IMR-90 (cell line): ENCODE measurements at regions not wholly inside any gene's neighbourhood (a gene's known extent, or its start where the extent isn't known, plus 50 kb on each side); places are given as distances from the start of the nearest gene placed in this dataset.

Experiments used
- ATAC-seq: fragments of 200-7000 bp; cut with Tn5 transposase; 2 replicates; pipeline ENCODE4 v1.9.1; 2020; ENCODE audit warnings: low read depth, mild to moderate bottlenecking, moderate library complexity
- BruUV-seq: library from RNA; stranded (reverse); fragments of 400-500 nt; replicated peaks from 2 replicates; lab custom pipeline; 2021; lab: Mats Ljungman, UMichigan
- CTCF ChIA-PET: fragments of 300-600 bp; formaldehyde crosslinking; extraction: SDS; loops from one replicate; lab custom pipeline; 2021; ENCODE audit warnings: antibody characterized with exemption; lab: Yijun Ruan, JAX
- POLR2A ChIA-PET: fragments of 300-600 bp; sonication (Branson Sonifier 250); formaldehyde crosslinking; loops from one replicate; lab custom pipeline; 2022; ENCODE audit warnings: antibody characterized with exemption; ENCODE audit not compliant: unreplicated experiment; lab: Charles Lee
- DNase-seq: peaks from one replicate; pipeline ENCODE4 v3.0.0; 2013
- H2AFZ ChIP-seq: replicated peaks from 2 replicates; pipeline ENCODE3; 2013; ENCODE audit warnings: low read length, mild to moderate bottlenecking; ENCODE audit not compliant: poor library complexity
- H2AK5ac ChIP-seq: 2 replicates; pipeline ENCODE4 v1.6.1; 2013; ENCODE audit warnings: low read depth, low read length, inconsistent platforms
- H2AK9ac ChIP-seq: replicated peaks from 2 replicates; pipeline ENCODE3; 2013; ENCODE audit warnings: mild to moderate bottlenecking, low read depth, low read length, moderate library complexity; ENCODE audit not compliant: poor library complexity
- H2BK120ac ChIP-seq: 2 replicates; pipeline ENCODE4 v1.6.1; 2013; ENCODE audit warnings: low read depth, low read length, inconsistent platforms
- H2BK15ac ChIP-seq: 3 replicates; pipeline ENCODE4 v1.6.1; 2013; ENCODE audit warnings: low read depth, low read length, inconsistent platforms
- H2BK20ac ChIP-seq: 2 replicates; pipeline ENCODE4 v1.6.1; 2013; ENCODE audit warnings: low read depth, mild to moderate bottlenecking, inconsistent platforms, low read length, moderate library complexity
- H2BK5ac ChIP-seq: 2 replicates; pipeline ENCODE4 v1.6.1; 2013; ENCODE audit warnings: mild to moderate bottlenecking, low read depth, low read length, inconsistent platforms; ENCODE audit not compliant: poor library complexity, severe bottlenecking
- H3K14ac ChIP-seq: replicated peaks from 2 replicates; pipeline ENCODE4 v1.6.1; 2013; ENCODE audit warnings: low read depth, low read length, inconsistent platforms
- H3K18ac ChIP-seq: 2 replicates; pipeline ENCODE4 v1.6.1; 2013; ENCODE audit warnings: low read depth, low read length, control low read depth
- H3K23ac ChIP-seq: 2 replicates; pipeline ENCODE4 v1.6.1; 2013; ENCODE audit warnings: low read depth, low read length, inconsistent platforms
- H3K27ac ChIP-seq: 2 replicates; pipeline ENCODE4 v1.5.1; 2013; ENCODE audit warnings: mild to moderate bottlenecking, control low read depth, low read length; ENCODE audit not compliant: insufficient read depth
- H3K27me3 ChIP-seq: 2 replicates; pipeline ENCODE4 v1.6.1; 2013; ENCODE audit warnings: low read length; ENCODE audit not compliant: control insufficient read depth, insufficient read depth
- H3K36me3 ChIP-seq: 2 replicates; pipeline ENCODE4 v1.6.1; 2013; ENCODE audit warnings: low read length, mixed read lengths; ENCODE audit not compliant: control insufficient read depth, insufficient read depth
- H3K4ac ChIP-seq: 2 replicates; pipeline ENCODE4 v1.6.1; 2013; ENCODE audit warnings: low read depth, low read length, inconsistent platforms
- H3K4me1 ChIP-seq: 2 replicates; pipeline ENCODE4 v1.6.1; 2013; ENCODE audit warnings: low read length, mixed read lengths; ENCODE audit not compliant: control insufficient read depth, insufficient read depth
- H3K4me2 ChIP-seq: 2 replicates; pipeline ENCODE4 v1.6.1; 2013; ENCODE audit warnings: low read depth, mild to moderate bottlenecking, control low read depth, low read length, moderate library complexity
- H3K4me3 ChIP-seq: 2 replicates; pipeline ENCODE4 v1.5.1; 2013; ENCODE audit warnings: low read depth, mild to moderate bottlenecking, control low read depth, low read length, moderate library complexity; ENCODE audit not compliant: insufficient read depth
- H3K56ac ChIP-seq: 2 replicates; pipeline ENCODE4 v1.6.1; 2013; ENCODE audit warnings: low read length, inconsistent platforms; ENCODE audit not compliant: insufficient read depth; ENCODE audit errors: extremely low read depth
- H3K79me1 ChIP-seq, 2 experiments: 2 replicates each; pipeline ENCODE4 v1.6.1; 2013; ENCODE audit warnings: low read length in 2 of 2, inconsistent platforms in 1 of 2, low read depth in 1 of 2
- H3K9ac ChIP-seq: 2 replicates; pipeline ENCODE4 v1.6.1; 2013; ENCODE audit warnings: low read depth, low read length, control low read depth
- H3K9me1 ChIP-seq: 2 replicates; pipeline ENCODE4 v1.6.1; 2013; ENCODE audit warnings: low read length, inconsistent platforms; ENCODE audit not compliant: insufficient read depth
- H3K9me3 ChIP-seq: 2 replicates; pipeline ENCODE4 v1.6.1; 2013; ENCODE audit warnings: low read length; ENCODE audit not compliant: control insufficient read depth, insufficient read depth
- H4K20me1 ChIP-seq: 2 replicates; pipeline ENCODE4 v1.6.1; 2013; ENCODE audit warnings: low read length, inconsistent platforms; ENCODE audit not compliant: insufficient read depth
- H4K5ac ChIP-seq: 2 replicates; pipeline ENCODE4 v1.6.1; 2013; ENCODE audit warnings: mild to moderate bottlenecking, low read depth, low read length, control low read depth
- H4K8ac ChIP-seq, 2 experiments: 2 replicates each; pipeline ENCODE4 v1.6.1; 2013; ENCODE audit warnings: low read depth in 2 of 2, low read length in 2 of 2, control low read depth in 1 of 2, inconsistent platforms in 1 of 2
- H4K91ac ChIP-seq: 2 replicates; pipeline ENCODE4 v1.6.1; 2013; ENCODE audit warnings: low read depth, low read length, inconsistent platforms; ENCODE audit not compliant: insufficient read depth
- BHLHE40 ChIP-seq: fragments of 150-350 bp; IDR thresholded peaks from 2 replicates; pipeline ENCODE4 v1.6.1; 2016; ENCODE audit warnings: mild to moderate bottlenecking, low read depth, low read length
- CEBPB ChIP-seq: IDR thresholded peaks from 2 replicates; pipeline ENCODE4 v1.6.1; 2012; ENCODE audit warnings: low read depth, low read length, improper control_type of control experiment
- FOS ChIP-seq: fragments of 150-350 bp; IDR thresholded peaks from 2 replicates; pipeline ENCODE4 v1.6.1; 2016; ENCODE audit warnings: low read depth, low read length
- MAFK ChIP-seq: IDR thresholded peaks from 2 replicates; pipeline ENCODE4 v1.6.1; 2012; ENCODE audit warnings: low read depth, low read length, improper control_type of control experiment
- MAZ ChIP-seq: IDR thresholded peaks from 2 replicates; pipeline ENCODE4 v1.6.1; 2012; ENCODE audit warnings: low read depth, mild to moderate bottlenecking, low read length, improper control_type of control experiment, moderate library complexity, borderline replicate concordance
- MXI1 ChIP-seq: IDR thresholded peaks from 2 replicates; pipeline ENCODE4 v1.6.1; 2012; ENCODE audit warnings: low read depth, mild to moderate bottlenecking, low read length, moderate library complexity, borderline replicate concordance
- NFE2L2 ChIP-seq: fragments of 150-350 bp; IDR thresholded peaks from 2 replicates; pipeline ENCODE4 v1.6.1; 2016; ENCODE audit warnings: low read depth, mild to moderate bottlenecking, low read length
- RAD21 ChIP-seq: IDR thresholded peaks from 2 replicates; pipeline ENCODE4 v1.6.1; 2012; ENCODE audit warnings: low read length, improper control_type of control experiment
- RCOR1 ChIP-seq: IDR thresholded peaks from 2 replicates; pipeline ENCODE4 v1.6.1; 2012; ENCODE audit warnings: mild to moderate bottlenecking, low read length, improper control_type of control experiment; ENCODE audit not compliant: insufficient replicate concordance
- RFX5 ChIP-seq: IDR thresholded peaks from 2 replicates; pipeline ENCODE4 v1.8.0; 2012; ENCODE audit warnings: low read depth, mild to moderate bottlenecking, low read length, moderate library complexity
- SMC3 ChIP-seq: fragments of 150-350 bp; IDR thresholded peaks from 2 replicates; pipeline ENCODE4 v1.6.1; 2016; ENCODE audit warnings: low read depth, mild to moderate bottlenecking, antibody characterized with exemption, low read length, moderate library complexity
- USF2 ChIP-seq: fragments of 150-350 bp; IDR thresholded peaks from 2 replicates; pipeline ENCODE4 v1.6.1; 2017; ENCODE audit warnings: mild to moderate bottlenecking, antibody characterized with exemption, low read length, low read depth
- WGBS, 2 experiments: methylation state at CpG; one replicate each; pipeline versions ENCODE4 v1.1.5 to v1.1.7; 2013; ENCODE audit warnings: missing lambda C conversion rate in 2 of 2; ENCODE audit not compliant: insufficient read length in 1 of 2; ENCODE audit errors: extremely low coverage in 2 of 2; 5-methylcytosine and 5-hydroxymethylcytosine counted together
- dilution Hi-C: fragments of 300-500 bp; cut with HindIII; formaldehyde crosslinking; loops from one replicate; pipeline ENCODE4 v1.14.3; 2018; ENCODE audit warnings: low sequenced_read_pairs; ENCODE audit not compliant: unreplicated experiment
- in situ Hi-C: fragments of 300-500 bp; cut with MboI; formaldehyde crosslinking; loops from 3 replicates; pipeline ENCODE4 v1.14.3; 2019; ENCODE audit warnings: low sequenced_read_pairs, inconsistent platforms, mixed read lengths
- intact Hi-C: fragments of 100-400 bp; cut with micrococcal nuclease; formaldehyde crosslinking; loops from 2 replicates; pipeline ENCODE4 v1.10.0; 2022
- TF ChIP-seq, protein P1 (sequence below): fragments of 150-350 bp; IDR thresholded peaks from 2 replicates; pipeline ENCODE4 v1.6.1; 2016; ENCODE audit warnings: low read depth, mild to moderate bottlenecking, low read length, moderate library complexity, borderline replicate concordance

DNA sequence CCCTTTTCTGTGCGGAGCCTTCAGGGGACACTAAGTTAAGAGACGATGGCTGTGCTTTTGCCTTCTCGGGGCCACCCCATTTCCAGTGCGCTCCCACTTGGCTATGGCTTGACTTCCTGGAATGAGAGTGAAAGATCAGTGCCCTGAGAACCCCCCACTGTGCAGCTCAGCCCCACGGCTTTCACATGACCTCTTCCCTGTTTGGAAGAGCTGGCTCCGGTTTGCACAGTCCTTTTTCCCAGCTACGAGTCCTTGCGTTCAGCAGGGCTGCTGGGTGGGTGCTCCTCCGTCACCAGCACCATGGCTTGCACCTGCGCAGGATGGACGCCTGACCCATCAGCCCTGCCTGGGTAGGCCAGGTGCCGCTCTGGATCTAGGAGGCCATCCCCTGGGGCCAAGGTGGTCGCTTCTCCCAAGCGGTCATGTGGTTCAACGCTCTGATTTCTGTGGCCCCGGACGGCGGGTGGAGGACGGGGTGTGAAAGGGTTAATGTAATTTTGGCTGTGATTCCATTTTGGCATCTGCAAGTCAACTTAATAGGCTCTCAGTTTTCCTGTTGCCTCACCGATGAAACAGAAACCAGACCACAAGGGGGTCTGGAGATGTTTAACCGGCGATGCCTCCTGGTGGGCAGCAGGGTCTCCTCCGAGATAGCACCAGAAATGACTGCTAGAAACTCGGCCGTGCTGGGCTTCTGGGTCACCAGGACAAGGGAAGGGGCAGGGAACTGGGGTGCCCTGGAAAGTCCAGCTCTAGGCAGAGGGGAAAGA is 113.1 kb upstream of the HAAO start:
- no peak overlapping the region for H3K9ac ChIP-seq
- no peak overlapping the region for H3K27ac ChIP-seq
- intact Hi-C loops, result no loop called here
- TF ChIP-seq RCOR1, result no peak
- TF ChIP-seq, protein P1, sequence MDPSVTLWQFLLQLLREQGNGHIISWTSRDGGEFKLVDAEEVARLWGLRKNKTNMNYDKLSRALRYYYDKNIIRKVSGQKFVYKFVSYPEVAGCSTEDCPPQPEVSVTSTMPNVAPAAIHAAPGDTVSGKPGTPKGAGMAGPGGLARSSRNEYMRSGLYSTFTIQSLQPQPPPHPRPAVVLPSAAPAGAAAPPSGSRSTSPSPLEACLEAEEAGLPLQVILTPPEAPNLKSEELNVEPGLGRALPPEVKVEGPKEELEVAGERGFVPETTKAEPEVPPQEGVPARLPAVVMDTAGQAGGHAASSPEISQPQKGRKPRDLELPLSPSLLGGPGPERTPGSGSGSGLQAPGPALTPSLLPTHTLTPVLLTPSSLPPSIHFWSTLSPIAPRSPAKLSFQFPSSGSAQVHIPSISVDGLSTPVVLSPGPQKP, result no peak
- no peak for TF ChIP-seq SMC3
- no peak for TF ChIP-seq CEBPB
- no peak for TF ChIP-seq RAD21
- no peak for TF ChIP-seq FOS
- TF ChIP-seq MAZ, result no peak
- TF ChIP-seq BHLHE40, result no peak
- TF ChIP-seq USF2, result no peak
- no peak for TF ChIP-seq RFX5
- TF ChIP-seq NFE2L2, result no peak
- TF ChIP-seq MAFK, result no peak
- TF ChIP-seq MXI1, result no peak
- no peak overlapping the region for H3K4me3 ChIP-seq
- H4K8ac ChIP-seq, result no peak overlapping the region
- H3K14ac ChIP-seq, result no peak overlapping the region
- H4K20me1 ChIP-seq, result no peaks in the 10 kb centered on the region
- in situ Hi-C loops, result no loop called here
- no peaks in the 10 kb centered on the region for H3K9me3 ChIP-seq
- ChIA-PET CTCF (no interaction called here), POLR2A (no interaction called here)
- 69% methylated on average over 11 of the region's 25 CpGs; no CpG with 5 or more reads in 1 of the 2 experiments for WGBS, 2 experiments
- peaks cover 31% of the 10 kb centered on the region for H3K4me1 ChIP-seq
- H4K91ac ChIP-seq, result no peak overlapping the region; the same call in 1 of the 2 replicates
- peak overlapping the region; percentile 53 for H2AK5ac ChIP-seq
- DNase-seq (no peak), ATAC-seq (no peak)
- peak overlapping the region; percentile 13; the same call in 1 of the 2 replicates for H2BK120ac ChIP-seq
- peaks cover 20% of the 10 kb centered on the region for H3K9me1 ChIP-seq
- peak overlapping the region; percentile 21 for H2AK9ac ChIP-seq
- H3K23ac ChIP-seq, result no peak overlapping the region
- H3K18ac ChIP-seq, result peak overlapping the region; percentile 3; the same call in 1 of the 2 replicates
- H3K4ac ChIP-seq, result no peak overlapping the region
- no peaks in the 10 kb centered on the region for H3K36me3 ChIP-seq
- dilution Hi-C loops, result no loop called here
- no peak overlapping the region for H3K56ac ChIP-seq
- no peak overlapping the region for H2BK20ac ChIP-seq
- no peaks in the 10 kb centered on the region for H3K79me1 ChIP-seq
- H2AFZ ChIP-seq, result no peak overlapping the region
- peak overlapping the region; percentile 45; the same call in 1 of the 2 replicates for H4K5ac ChIP-seq
- no peak overlapping the region for H2BK15ac ChIP-seq
- H3K27me3 ChIP-seq, result no peaks in the 10 kb centered on the region
- no peak overlapping the region for H2BK5ac ChIP-seq
- BruUV-seq, result no TSS peak
- no peak overlapping the region for H3K4me2 ChIP-seq
